ENCODE measurements at regions not wholly inside any gene's neighbourhood (a gene's known extent, or its start where the extent isn't known, plus 50 kb on each side); places are given as distances from the start of the nearest gene placed in this dataset.

DNA sequence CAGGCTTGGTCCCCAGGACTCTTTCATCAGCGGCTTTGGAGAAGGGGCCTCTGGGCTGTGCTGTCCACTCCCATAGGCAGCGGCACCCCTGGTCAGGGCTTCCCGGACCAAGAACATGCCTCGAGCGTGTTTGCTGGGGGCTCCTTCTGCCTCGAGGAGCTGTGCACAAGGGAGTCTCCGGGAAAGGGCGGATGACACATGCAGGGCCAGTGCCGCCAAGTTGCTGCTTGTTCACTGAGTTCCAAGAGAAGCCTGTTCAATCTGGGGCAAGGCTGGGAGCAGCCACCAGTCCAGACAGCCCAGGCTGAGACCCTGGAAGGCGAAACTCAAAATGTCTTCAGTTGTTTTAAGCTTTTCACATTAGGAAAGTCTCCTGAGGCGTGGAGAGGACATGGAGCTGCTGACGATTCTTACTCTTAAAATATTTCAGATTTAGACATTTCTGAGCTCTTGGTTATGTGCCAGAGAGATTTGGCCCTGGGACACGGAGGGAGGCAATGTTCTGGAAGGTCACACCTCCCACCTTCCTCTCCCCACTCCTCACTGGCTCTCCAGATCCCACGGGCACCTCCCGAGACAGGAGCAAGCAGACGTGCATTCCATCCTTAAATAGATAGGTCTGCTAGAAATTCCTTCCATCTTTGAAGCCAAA lies 84.5 kb upstream of the ZNF469 start:
- no peak overlapping the region for H3K27ac ChIP-seq (ENCODE audit: low read depth, low read length)
- peaks cover under 1% of the 10 kb centered on the region; the same call in 1 of the 2 replicates for H3K23me2 ChIP-seq (ENCODE audit: low read depth, low read length)
- H3K23ac ChIP-seq (ENCODE audit: insufficient read length): no peak overlapping the region
- no peaks in the 10 kb centered on the region for H3K27me3 ChIP-seq (replicated peaks in 1 of 4; ENCODE audit: control insufficient read depth in 3 of 4, extremely low read depth in 1 of 4, insufficient read depth in 3 of 4, low read length in 3 of 4)
- H4K5ac ChIP-seq (ENCODE audit: insufficient read length, low read depth, low read length): no peak overlapping the region
- no peaks in the 10 kb centered on the region for H3K79me2 ChIP-seq (ENCODE audit: control insufficient read depth in 1 of 2, insufficient read depth in 2 of 2, low read length in 2 of 2)
- 87% methylated on average over 16 of the region's 16 CpGs; no CpG with 5 or more reads in 1 of the 2 experiments for WGBS, 2 experiments (ENCODE audit: extremely low coverage in 1 of 2, insufficient coverage in 1 of 2, insufficient read length in 1 of 2, insufficient replicate concordance in 2 of 2, low coverage in 1 of 2, low lambda C conversion rate in 2 of 2, missing lambda C conversion rate in 1 of 2)
- H4K8ac ChIP-seq (ENCODE audit: extremely low read depth, insufficient read depth, low read length): peak overlapping the region; percentile 21; the same call in 1 of the 2 replicates
- H2AFZ ChIP-seq (ENCODE audit: low read length): no peak overlapping the region
- H2BK15ac ChIP-seq (ENCODE audit: low read length): no peak overlapping the region
- H3K4me1 ChIP-seq (replicated peaks in 1 of 4; ENCODE audit: control insufficient read depth in 3 of 4, insufficient read depth in 4 of 4, low read length in 3 of 4): no peaks in the 10 kb centered on the region
- ChIA-PET CTCF (ENCODE audit: partially characterized antibody) (interaction anchor here (0.6 to 1.6 kb wide), 8 partner anchors 8 to 81 kb away, joined by 3 to 6 read pairs (median 3); no protein-coding TSS in a partner anchor), POLR2A (ENCODE audit: partially characterized antibody) (no interaction called here)
- no peak overlapping the region for H3K18ac ChIP-seq (ENCODE audit: extremely low read depth, low read length)
- DNase-seq (ENCODE audit: low read depth in 1 of 2, low spot score in 2 of 2) (no peak), FAIRE-seq (no peak)
- H2AK5ac ChIP-seq (ENCODE audit: low read depth, low read length): no peak overlapping the region
- TF ChIP-seq NRF1 (IDR thresholded peaks at IDR 0.05; ENCODE audit: low read depth, low read length) (no peak), RBBP5 (IDR thresholded peaks at IDR 0.05; ENCODE audit: borderline replicate concordance, low read depth, low read length) (no peak), PHF8 (conservative IDR thresholded peaks at IDR 0.05; ENCODE audit: low read depth, low read length) (no peak), TBP (IDR thresholded peaks at IDR 0.05; ENCODE audit: low read depth, low read length) (no peak), EGR1 (IDR thresholded peaks at IDR 0.05; ENCODE audit: borderline replicate concordance, low read depth, low read length) (no peak), TAF1 (IDR thresholded peaks at IDR 0.05; ENCODE audit: low read depth, low read length) (no peak), ASH2L (IDR thresholded peaks at IDR 0.05; ENCODE audit: low read length) (no peak)
- TF ChIP-seq, protein P1, sequence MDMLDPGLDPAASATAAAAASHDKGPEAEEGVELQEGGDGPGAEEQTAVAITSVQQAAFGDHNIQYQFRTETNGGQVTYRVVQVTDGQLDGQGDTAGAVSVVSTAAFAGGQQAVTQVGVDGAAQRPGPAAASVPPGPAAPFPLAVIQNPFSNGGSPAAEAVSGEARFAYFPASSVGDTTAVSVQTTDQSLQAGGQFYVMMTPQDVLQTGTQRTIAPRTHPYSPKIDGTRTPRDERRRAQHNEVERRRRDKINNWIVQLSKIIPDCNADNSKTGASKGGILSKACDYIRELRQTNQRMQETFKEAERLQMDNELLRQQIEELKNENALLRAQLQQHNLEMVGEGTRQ (IDR thresholded peaks at IDR 0.05; ENCODE audit: low read length): no peak
- TF ChIP-seq, protein P2, sequence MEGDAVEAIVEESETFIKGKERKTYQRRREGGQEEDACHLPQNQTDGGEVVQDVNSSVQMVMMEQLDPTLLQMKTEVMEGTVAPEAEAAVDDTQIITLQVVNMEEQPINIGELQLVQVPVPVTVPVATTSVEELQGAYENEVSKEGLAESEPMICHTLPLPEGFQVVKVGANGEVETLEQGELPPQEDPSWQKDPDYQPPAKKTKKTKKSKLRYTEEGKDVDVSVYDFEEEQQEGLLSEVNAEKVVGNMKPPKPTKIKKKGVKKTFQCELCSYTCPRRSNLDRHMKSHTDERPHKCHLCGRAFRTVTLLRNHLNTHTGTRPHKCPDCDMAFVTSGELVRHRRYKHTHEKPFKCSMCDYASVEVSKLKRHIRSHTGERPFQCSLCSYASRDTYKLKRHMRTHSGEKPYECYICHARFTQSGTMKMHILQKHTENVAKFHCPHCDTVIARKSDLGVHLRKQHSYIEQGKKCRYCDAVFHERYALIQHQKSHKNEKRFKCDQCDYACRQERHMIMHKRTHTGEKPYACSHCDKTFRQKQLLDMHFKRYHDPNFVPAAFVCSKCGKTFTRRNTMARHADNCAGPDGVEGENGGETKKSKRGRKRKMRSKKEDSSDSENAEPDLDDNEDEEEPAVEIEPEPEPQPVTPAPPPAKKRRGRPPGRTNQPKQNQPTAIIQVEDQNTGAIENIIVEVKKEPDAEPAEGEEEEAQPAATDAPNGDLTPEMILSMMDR (IDR thresholded peaks at IDR 0.05; ENCODE audit: control extremely low read depth in 1 of 3, insufficient read depth in 1 of 3, low read depth in 1 of 3, low read length in 3 of 3): no peak
- no peak overlapping the region for H2BK120ac ChIP-seq (replicated peaks; ENCODE audit: low read depth, low read length)
- H3K4ac ChIP-seq (replicated peaks; ENCODE audit: insufficient read length, low read depth, low read length): no peak overlapping the region
- peaks cover 0 to 3% of the 10 kb centered on the region in 2 experiments for H4K20me1 ChIP-seq (replicated peaks in 1 of 2; ENCODE audit: control insufficient read depth in 1 of 2, insufficient read depth in 2 of 2, low read length in 2 of 2)
- H2BK20ac ChIP-seq (ENCODE audit: low read length): no peak overlapping the region
- no peak overlapping the region for H2BK12ac ChIP-seq (ENCODE audit: low read depth, low read length)
- no peak overlapping the region for H3K56ac ChIP-seq (replicated peaks; ENCODE audit: insufficient read length, low read depth, low read length)
- H3K9ac ChIP-seq (replicated peaks in 1 of 4; ENCODE audit: extremely low read depth in 1 of 4, low read depth in 3 of 4, low read length in 3 of 4): no peak overlapping the region
- H3K4me3 ChIP-seq (ENCODE audit: extremely low read depth in 1 of 4, insufficient read depth in 2 of 4, low read depth in 3 of 4, low read length in 4 of 4): no peak overlapping the region
- H2BK5ac ChIP-seq (ENCODE audit: low read depth, low read length): no peak overlapping the region
- H4K91ac ChIP-seq (replicated peaks; ENCODE audit: insufficient read length, low read length): no peak overlapping the region
- no peaks in the 10 kb centered on the region; a peak in 1 of 4 replicates for H3K9me3 ChIP-seq (ENCODE audit: insufficient read depth in 2 of 2, low read depth in 1 of 2, low read length in 1 of 2)
- H3K36me3 ChIP-seq (ENCODE audit: control insufficient read depth in 2 of 4, insufficient read depth in 4 of 4, low read length in 3 of 4): no peaks in the 10 kb centered on the region
- H3K79me1 ChIP-seq (ENCODE audit: low read depth, low read length): no peaks in the 10 kb centered on the region
- no peak overlapping the region for H3K14ac ChIP-seq (ENCODE audit: insufficient read length)
- H3K4me2 ChIP-seq (ENCODE audit: insufficient read depth in 1 of 2, low read depth in 2 of 2, low read length in 2 of 2): no peak overlapping the region

All from H1 (cell line).